OCI-M1 (cell line): ENCODE measurements at regions not wholly inside any gene's neighbourhood (a gene's known extent, or its start where the extent isn't known, plus 50 kb on each side); places are given as distances from the start of the nearest gene placed in this dataset.
"Not testable (repeated sequence)": the region's sequence is repeated elsewhere in the genome, so short reads cannot be mapped to it uniquely, and the experiment has no call there.

ENCODE experiments used
- DNase-seq: peaks from one replicate; lab custom pipeline; 2025; lab: John Stamatoyannopoulos, UW

DNA sequence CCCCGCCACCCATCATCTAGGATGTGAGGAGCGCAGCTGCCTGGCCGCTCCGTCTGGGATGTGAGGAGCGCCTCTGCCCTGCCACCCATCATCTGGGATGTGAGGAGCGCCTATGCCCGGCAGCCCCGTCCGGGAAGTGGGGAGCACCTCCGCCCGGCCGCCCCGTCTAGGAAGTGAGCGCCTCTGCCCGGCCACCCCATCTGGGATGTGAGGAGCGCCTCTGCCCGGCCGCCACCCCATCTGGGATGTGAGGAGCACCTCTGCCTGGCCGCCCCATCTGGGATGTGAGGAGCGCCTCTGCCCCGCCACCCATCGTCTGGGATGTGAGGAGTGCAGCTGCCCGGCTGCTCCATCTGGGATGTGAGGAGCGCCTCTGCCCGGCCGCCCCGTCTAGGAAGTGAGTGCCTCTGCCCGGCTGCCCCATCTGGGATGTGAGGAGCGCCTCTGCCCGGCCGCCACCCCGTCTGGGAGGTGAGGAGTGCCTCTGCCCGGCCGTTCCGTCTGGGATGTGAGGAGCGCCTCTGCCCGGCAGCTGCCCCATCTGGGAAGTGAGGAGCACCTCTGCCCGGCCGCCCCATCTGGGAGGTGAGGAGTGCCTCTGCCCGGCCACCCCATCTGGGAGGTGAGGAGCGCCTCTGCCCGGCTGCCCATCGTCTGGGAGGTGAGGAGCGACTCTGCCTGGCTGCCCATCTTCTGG is 1086.5 kb downstream of the TYW1 start:
- not testable (repeated sequence) for DNase-seq

DNA sequence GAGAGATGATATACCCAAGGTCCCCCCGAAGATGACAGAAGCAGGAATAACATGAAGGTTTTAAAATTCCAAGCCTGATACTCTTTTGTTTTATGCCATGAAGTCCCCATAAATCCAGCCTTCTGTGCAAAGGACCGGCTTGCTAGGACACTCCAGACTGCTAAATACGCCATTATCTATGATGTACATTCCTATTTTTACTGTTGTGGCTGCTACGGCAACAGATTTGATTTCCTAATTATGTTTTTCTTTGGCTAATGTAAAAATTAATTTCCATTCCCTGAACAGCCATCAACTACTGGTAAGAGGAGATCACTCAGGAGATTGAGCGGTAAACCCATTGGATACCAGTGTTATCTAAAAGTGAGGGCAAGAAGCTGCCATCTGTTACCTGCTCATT is 1090.8 kb downstream of the TYW1 start:
- no peak for DNase-seq

DNA sequence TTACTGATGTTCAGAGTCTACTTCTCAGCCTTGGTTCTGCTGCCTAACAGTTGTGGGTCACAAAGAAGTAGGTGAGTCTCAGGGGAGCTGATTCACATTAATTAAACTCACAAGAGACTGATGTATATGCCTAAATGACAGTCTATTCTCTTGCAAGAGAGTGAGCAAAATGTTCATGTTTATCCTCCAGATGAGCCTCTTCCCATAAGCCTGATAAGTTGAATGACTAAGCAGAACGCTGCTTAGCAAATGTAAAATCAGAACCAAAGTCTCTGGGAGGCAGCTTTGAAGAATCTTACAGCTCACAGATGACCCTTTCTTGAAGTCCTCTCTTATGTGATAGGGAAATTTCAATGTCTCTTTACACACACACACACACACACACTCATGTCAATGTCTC is 1092.2 kb downstream of the TYW1 start:
- no peak for DNase-seq

DNA sequence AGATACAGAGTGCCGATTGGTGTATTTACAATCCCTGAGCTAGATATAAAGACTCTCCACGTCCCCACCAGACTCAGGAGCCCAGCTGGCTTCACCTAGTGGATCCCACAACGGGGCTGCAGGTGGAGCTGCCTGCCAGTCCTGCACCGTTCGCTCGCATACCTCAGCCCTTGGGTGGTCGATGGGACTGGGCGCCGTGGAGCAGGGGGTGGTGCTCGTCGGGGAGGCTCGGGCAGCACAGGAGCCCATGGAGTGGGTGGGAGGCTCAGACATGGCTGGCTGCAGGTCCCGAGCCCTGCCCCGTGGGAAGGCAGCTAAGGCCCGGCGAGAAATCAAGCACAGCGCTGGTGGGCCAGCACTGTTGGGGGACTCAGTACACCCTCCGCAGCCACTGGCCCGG is 1093.6 kb downstream of the TYW1 start:
- not testable (repeated sequence) for DNase-seq

DNA sequence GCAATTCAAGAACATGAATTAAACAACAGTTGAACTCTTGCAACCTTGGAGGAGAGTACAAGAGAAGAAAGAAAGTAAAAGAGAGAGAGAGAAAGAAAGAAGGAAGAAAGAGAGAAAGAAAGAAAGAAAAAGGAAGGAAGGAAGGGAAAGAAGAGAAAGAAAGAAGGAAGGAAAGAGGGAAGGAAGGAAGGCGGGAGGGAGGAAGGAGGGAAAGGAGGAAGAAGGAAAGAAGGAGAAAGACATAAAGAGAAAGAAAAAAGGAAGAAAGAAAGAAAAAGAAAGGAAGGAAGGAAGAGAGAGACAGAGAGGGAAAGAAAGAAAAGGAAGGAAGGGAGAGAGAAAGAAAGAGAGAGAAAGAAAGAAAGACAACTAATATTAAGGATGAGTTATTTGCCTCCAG is 1106.7 kb downstream of the TYW1 start:
- DNase-seq = no peak

DNA sequence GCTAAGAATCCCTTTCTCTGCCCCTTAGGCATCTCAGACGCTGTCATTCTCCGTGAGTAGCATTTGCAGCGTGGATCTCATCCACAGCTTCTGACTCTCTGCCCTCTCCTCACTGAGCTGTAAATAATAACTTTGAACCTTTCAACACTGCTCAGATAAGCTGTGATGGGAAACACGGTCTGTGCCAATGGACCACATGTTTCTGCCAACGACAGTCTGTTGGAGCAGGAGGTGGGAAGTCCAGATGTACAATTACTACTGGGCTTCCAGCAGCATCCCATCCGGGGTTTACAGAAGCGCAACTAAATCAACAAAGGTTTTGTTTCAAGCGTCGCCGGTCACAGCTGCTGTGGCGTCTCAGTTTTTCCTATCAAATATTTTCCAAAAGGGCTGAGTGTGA is 1110.6 kb downstream of the TYW1 start:
- DNase-seq = no peak

DNA sequence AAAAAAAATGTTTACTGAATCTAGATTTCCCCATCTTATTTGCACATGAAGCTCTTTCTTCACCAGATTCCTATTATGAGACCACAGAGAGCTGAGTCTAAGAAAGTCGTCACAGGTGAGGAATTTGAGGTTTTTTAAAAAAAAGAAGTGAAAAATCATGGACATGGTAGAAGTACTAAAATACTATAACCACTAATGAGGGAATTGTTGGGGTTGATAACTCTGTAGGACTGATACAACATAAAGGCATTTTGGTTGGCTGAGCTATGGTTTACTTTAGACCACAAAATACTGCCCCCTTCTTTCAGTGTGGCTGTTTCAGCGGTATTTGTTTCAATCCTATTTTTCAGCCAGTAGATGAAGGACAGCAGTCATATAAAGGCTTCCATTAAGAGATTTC is 1111.3 kb downstream of the TYW1 start:
- no peak for DNase-seq

DNA sequence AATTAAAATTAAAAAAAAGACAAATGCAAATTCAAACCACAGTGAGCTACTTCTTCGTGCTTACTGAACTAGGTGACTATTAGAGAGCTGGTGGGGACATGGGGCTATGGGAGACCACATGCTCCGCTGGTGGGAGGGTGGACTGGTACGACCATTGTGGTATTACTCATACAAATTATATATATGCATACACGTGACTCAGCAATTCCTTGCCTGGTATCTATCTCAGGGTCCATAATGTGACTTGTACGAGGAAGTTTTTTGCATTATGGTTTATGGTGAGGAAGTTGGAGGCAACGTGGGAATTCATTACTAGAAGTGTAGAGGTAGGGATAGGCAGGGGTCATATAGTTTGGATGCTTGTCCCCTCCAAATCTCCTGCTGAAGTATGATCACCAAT is 1112.7 kb downstream of the TYW1 start:
- DNase-seq = peak; percentile 5

DNA sequence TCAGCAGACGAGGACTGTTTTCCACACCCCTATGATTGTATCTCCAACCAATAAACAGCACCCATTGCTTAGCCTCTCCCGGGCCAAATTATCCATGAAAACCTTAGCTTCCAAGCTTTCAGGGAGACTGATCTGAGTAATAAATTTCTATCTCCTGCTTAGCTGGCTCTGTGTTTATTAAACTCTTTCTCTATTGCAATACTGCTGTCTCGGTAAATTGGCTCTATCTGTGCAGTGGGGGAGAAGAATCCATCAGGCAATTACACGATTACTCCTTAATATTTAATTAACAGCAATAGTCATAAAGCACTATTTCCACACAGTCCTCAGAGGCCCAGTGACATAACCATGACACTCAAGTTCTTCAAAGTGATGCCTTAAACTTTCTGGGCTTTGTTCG is 1122.8 kb downstream of the TYW1 start:
- no peak for DNase-seq

DNA sequence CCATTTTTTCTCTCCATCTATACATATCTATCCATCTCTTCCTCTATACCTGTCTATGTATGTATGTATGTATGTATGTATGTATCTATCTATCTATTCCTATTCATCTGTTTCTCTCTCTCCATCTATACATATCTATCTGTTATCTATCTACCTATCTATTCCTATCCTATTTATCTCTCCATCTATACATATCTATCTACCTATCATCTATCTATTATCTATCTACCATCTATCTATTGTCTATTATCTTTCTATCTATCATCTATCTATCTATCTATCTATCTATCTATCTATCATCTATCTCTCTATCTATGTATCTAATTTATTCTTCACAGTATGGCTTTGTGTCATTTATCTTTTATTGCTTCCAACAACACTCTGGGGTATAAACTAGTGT is 1124.4 kb downstream of the TYW1 start:
- no peak for DNase-seq

DNA sequence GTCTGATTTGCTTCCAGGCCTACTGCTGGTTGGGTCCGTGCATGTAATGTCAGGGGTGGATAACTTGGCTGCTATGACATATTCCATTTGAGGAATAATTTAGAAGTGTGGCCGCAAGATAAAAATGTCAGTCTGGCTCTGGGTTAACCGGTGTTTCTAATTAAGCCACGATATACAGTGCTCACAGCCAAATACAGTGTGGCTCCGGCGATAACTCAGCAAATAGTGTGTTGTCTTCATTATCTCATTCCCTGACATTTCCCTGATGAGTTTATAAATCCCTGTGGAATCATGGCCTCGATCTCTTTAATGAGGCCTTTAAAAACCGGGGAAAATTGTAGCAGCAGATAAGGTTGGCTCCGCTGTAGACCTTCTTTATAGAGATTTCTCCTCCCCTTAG is 1125.0 kb downstream of the TYW1 start:
- DNase-seq = no peak

DNA sequence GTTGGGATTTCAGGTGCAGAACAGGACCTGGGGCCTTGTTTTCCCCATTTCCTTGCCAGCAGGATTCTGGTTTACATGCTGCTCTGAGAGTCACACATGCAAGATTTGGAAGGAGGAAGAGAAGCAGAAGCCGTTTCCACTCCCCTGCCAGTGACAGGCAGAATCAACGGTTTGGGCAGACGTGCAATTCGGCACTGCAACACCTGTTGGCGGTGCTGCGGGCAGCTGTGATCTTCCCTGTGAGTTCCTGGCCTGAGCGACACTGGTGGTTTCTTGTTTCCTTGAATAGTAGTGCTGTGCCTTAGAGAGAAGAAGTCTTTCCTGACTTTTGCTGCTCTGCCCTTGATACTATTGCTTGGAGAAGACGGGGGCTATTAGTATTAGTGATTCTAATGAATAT is 1126.2 kb downstream of the TYW1 start:
- no peak for DNase-seq

DNA sequence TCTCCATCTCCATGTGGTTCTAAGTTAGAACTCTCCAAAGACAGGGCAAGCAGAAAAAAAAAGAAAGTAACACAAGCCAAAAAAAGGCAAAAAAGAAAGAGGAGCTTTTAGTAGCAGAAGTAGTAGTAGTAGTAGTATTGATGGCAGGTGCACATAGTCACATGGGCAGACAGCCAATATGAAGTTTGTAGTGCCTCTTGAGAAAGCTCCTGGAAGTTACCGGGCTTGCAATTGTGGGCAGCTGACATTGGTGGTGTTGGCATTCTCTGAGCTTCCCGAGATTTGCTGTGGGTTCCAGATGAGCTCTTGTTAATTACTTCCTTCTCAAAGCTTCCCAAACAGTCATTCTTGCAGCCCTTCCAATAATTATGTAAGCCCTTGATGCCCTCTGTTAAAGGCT is 1128.5 kb downstream of the TYW1 start:
- no peak for DNase-seq

DNA sequence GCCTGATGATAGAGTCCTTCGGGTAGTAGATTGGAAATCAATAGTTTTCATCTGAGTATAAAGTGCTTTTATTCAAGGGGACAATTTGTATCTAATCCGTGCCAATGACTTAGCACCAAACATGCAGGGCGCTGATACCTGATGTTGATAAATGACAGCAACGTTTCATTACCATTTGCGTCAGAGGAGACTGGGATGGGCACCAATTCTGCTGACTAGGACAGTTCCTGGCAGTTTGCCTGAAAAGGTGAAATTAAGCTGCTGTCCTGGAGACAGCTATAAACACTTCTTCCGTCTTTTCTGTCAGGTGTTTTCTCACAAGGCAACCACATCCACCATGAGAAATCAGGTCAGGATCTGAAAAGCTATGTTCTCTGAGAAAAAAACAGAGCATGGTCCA is 1136.4 kb downstream of the TYW1 start:
- no peak for DNase-seq

DNA sequence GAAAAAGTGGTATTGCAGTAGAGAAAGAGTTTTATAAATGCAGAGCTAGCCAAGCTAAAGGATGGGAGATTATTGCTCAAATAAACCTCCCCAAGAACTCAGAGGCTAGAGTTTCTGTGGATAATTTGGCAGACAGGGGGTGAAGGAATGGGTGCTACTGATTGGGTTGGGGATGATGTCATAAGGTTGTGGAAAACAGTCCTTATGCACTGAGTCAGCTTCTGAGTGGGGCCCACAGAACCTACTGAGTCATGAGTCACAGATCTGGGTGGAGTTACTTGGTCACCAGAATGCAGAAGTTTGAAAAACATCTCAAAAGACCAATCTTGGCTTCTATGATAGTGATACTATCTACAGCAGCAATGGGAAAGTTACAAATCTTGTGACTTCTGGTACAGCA is 1146.7 kb downstream of the TYW1 start:
- peak; percentile 2 for DNase-seq

DNA sequence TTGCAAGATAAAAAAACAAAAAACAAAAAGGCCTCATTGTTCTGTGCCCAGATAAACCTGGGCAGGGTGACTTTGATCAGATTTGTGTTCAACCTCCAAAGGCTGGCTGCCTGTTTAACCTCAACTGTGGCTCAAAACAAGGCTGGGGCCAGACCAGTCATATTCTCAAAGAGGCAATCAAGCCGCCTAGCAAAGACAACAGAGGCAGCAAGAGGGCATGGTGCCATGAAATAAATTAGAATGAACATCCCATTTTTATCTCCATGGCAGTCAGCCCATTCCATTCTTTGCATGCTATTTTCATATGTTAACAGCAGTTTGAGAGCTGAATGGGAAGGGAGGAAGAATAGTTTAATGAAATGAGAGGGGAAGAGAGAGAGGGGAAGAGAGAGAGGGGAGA is 1150.3 kb downstream of the TYW1 start:
- DNase-seq = no peak

DNA sequence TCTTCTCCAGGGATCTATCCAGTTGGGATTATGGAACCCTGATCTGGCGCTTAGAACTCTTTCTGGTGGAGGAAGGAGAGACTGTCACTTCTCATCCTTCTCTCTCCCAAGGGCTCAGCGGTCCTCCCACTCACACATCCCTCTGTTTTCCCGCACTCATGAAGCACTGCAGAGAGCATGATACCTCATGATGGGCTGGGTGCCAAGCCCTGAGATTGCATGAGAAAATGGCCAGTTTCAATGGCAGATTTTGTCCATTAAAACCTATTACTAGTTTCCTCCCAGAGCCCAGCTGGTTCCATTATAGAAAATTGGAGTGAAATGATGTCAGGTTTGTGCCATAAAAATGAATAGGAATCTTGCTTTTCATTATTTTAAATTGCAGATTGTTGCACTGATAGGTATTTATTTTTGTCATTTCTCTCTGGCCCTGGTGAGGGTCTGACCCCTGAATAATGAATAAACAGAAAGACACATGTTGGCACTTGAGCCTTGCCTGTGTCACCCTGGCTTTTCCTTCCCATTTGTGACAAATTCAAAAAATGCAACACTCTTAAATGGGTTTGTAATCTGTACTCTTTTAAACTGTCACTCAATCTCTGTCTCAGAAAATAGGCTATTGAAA is 1151.1 kb downstream of the TYW1 start:
- DNase-seq = no peak

DNA sequence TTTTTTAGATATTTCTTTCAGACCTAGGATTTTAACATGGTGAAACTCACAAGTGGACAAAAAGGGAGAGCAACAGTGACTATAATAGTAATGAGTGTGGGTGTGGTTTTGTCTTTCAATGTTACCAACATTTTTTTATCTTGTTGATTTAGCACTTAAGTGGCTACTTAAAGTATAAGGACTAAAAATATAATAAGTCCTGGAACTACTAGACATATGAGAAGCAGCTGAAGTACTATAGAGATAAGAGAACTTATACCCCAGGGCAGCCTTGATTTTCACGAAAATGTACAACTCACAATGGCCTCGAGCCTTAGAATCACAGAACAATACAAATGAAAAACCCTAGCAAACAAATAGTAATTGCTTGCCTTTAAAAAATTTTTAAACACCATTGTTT is 1151.8 kb downstream of the TYW1 start:
- no peak for DNase-seq

DNA sequence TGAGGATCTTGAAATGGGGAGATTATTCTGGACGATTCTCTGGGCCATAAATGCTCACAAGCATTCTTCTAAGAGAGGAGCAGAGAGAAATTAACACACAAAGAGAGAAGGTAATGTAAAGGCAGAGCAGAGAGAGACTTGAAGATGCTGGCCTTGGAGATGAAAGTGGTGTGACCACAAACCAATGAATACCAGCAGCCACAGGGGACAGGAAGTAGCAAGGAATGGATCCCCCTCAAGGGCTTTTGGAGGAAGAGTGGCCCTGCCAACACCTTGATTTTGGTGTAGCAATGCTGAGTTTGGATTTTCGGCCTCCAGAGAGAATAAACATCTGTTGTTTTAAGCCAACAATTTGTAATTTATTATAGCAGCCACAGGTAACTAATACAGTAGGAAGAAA is 1155.6 kb downstream of the TYW1 start:
- no peak for DNase-seq

DNA sequence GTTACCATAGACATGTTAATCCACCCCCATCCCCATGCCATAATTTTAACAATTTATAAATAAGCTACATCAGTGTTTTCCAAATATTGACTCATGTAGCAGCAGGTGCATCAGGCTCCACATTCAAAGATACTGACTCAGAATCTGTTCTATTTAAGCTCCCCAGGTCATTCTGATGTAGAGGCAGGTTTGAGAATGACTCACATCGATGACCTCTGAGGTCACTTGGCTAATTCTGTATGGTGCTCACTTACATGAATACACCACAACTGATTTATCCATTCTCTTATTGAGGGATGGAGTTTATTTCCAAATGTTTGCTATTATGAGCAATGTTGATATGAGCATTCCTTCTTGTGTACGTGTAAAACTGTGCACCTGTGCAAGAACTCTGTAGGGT is 1159.0 kb downstream of the TYW1 start:
- no peak for DNase-seq

DNA sequence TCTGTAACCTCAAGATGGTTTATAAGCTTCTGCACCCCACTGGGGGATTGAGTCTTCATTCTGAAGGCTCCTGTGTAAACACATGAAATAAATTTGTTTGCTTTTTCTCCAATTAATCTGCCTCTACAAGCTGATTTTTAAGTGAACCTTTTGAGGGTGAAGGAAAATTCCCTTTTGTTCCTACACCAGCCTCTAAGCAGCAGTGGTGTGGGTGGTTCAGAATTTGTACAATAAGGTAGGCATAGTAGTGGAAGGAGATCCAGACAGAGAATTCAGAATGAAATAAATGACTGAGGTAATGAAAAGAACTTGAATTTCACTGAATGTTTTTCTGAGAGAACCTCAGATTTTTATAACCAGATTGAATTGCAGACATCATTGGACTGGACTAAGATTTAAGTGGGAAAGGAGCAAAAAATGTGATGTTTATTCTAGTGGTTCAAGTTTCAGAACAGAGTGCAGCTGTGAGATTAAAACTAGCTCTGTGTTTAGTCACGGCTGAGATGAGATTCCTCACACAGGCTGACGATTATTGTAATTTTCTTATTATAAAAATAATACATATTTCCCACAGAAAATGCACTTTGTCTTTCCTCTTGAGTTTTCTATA is 1162.2 kb downstream of the TYW1 start:
- DNase-seq = no peak

DNA sequence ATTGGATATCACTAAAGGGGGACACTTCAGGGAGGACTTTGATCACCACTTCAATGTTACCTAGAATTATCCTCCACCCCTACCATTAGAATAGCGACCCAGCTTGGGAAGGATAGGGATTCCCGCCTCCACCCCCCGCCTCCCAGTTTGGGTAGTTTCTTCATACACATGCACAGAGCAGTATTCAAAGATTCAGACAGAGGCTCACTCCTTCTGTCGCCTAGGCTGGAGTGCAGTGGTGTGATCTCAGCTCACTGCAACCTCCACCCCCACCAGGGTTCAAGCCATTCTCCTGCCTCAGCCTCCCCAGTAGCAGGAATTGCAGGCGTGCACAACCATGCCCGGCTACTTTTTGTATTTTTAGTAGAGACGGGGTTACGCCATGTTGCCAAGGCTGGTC is 1166.1 kb downstream of the TYW1 start:
- no peak for DNase-seq

DNA sequence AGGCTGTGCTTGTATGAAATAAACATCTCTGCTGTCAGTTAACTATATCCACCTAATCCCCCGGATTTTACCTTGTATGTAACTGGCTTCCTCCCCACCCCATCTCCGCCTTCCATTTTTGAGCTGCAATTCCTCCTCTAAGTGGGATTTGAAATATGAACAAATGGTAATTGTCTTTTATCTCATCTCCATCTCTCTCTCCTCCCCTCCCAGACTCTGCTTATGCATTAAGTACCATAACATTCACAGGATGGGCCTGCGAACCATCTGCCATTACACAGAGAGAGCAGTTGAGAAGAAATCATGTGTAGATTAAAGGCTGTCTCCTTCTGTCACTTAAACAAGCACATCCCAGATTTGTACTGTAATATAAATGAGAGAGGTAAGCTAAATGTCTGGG is 1169.9 kb downstream of the TYW1 start:
- DNase-seq = no peak

DNA sequence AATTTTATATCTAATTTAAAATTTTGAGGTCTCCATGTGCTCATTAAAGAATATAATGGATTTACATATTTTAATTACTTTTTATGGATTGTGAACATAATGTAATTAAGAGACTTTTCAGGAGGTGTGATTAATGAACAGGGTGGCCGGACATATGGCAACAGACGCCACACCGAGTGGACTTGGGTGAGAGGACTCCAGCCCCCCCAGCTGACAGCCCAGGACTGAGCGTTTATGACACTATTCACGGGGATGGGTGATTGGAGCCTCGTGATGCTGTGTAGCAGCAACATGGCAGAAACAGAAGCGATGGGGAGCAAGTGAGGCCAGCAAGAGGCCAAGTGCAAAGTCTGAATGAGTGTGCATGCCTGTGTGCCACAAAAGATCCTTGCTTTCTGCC is 1176.9 kb downstream of the TYW1 start:
- no peak for DNase-seq
